Fibroblast of skin of back (primary cell): ENCODE measurements at regions not wholly inside any gene's neighbourhood (a gene's known extent, or its start where the extent isn't known, plus 50 kb on each side); places are given as distances from the start of the nearest gene placed in this dataset.
A peak's percentile ranks its signal among the peaks of the same experiment; 100 is the strongest.

Source experiments
- DNase-seq: peaks from one replicate; pipeline ENCODE4 v3.0.0-alpha.2; 2013

- no peak for DNase-seq
Observed at GRCh38 chr2:150769421-150769820, 282.0 kb upstream of the RND3 start.

GRCh38 chr2:150767991-150768746 is 280.7 kb upstream of the RND3 start:
- no peak for DNase-seq

GRCh38 chr2:150762571-150762970 is 275.1 kb upstream of the RND3 start:
- no peak for DNase-seq

GRCh38 chr2:150759531-150759930 is 272.1 kb upstream of the RND3 start:
- DNase-seq = no peak

GRCh38 chr2:150759106-150759505 is 271.6 kb upstream of the RND3 start:
- DNase-seq = peak; percentile 17

GRCh38 chr2:150752229-150752628 is 264.8 kb upstream of the RND3 start:
- no peak for DNase-seq

GRCh38 chr2:150750720-150751119 is 263.3 kb upstream of the RND3 start:
- no peak for DNase-seq

- no peak for DNase-seq
Observed at GRCh38 chr2:150742094-150742493, 254.6 kb upstream of the RND3 start.

GRCh38 chr2:150735894-150736498 is 248.5 kb upstream of the RND3 start:
- no peak for DNase-seq

- DNase-seq = no peak
Observed at GRCh38 chr2:150733051-150733618, 245.7 kb upstream of the RND3 start.

GRCh38 chr2:150732491-150732890 is 245.0 kb upstream of the RND3 start:
- no peak for DNase-seq

GRCh38 chr2:150732064-150732463 is 244.6 kb upstream of the RND3 start:
- peak; percentile 54 for DNase-seq

- DNase-seq = peak; percentile 52
Observed at GRCh38 chr2:150729495-150729955, 242.1 kb upstream of the RND3 start.

- no peak for DNase-seq
Observed at GRCh38 chr2:150718280-150718679, 230.8 kb upstream of the RND3 start.

GRCh38 chr2:150716186-150716585 is 228.7 kb upstream of the RND3 start:
- DNase-seq = no peak

- no peak for DNase-seq
Observed at GRCh38 chr2:150715501-150715900, 228.0 kb upstream of the RND3 start.

- no peak for DNase-seq
Observed at GRCh38 chr2:150710916-150711315, 223.4 kb upstream of the RND3 start.

- DNase-seq = no peak
Observed at GRCh38 chr2:150710041-150710440, 222.6 kb upstream of the RND3 start.

GRCh38 chr2:150706561-150706960 is 219.1 kb upstream of the RND3 start:
- no peak for DNase-seq

- no peak for DNase-seq
Observed at GRCh38 chr2:150705767-150706166, 218.3 kb upstream of the RND3 start.

GRCh38 chr2:150705357-150705756 is 217.9 kb upstream of the RND3 start:
- no peak for DNase-seq

- DNase-seq = no peak
Observed at GRCh38 chr2:150702791-150703190, 215.3 kb upstream of the RND3 start.

- no peak for DNase-seq
Observed at GRCh38 chr2:150700666-150701580, 213.5 kb upstream of the RND3 start.
